ENCODE measurements at regions not wholly inside any gene's neighbourhood (a gene's known extent, or its start where the extent isn't known, plus 50 kb on each side); places are given as distances from the start of the nearest gene placed in this dataset.
"Not testable (repeated sequence)": the region's sequence is repeated elsewhere in the genome, so short reads cannot be mapped to it uniquely, and the experiment has no call there.

DNA sequence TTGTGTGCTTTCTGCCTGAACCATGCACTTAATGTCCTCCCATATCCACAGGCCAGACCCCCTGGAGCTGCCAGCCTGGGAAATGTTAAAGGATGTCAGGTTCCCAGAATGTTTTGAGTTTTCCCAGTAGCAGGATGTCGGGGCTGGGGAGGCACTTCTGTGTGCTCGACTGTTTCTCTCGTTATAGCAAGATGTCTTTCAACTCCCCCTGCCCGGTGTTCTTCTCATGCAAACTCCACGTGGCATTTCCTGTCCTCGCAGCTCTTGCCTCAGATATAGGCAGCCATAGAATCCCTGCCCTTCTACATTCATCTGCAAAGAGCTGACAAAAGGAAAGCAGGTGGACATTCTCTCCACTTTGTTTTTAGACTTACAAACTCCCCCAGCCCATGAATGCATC lies 457.2 kb upstream of the CDH11 start:
- DNase-seq = no peak

DNA sequence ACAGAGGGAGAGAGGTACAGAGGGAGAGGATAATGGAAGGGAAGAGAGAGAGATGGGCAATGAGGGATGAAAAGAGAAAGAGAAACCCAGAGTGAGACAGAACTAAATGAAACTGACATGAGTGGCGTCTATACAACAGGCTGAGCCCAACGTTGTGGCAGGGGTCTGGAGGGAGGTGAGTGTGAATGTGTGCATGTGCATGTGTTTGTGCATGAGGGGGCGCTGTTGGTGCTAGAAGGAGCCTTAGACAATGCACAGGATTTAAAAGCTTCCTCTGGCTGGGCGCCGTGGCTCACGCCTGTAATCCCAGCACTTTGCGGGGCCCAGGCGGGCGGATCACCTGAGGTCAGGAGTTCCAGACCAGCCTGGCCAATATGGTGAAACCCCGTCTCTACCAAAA lies 454.8 kb upstream of the CDH11 start:
- no peak for DNase-seq

DNA sequence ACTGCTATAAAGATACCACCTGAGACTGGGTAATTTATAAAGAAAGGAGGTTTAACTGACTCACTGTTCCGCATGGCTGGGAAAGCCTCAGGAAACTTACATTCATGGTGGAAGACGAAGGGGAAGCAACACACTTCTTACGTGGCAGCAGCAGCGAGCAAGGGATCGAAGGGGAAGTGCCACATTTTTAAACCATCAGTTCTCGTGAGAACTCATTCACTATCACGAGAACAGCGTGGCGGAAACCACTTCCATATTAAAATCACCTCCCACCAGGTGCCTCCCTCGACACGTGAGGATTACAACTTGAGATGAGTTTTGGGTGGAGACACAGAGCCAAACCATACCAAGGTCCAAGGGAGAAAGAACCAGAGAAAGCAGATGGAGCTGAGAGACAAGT lies 454.3 kb upstream of the CDH11 start:
- no peak for DNase-seq

DNA sequence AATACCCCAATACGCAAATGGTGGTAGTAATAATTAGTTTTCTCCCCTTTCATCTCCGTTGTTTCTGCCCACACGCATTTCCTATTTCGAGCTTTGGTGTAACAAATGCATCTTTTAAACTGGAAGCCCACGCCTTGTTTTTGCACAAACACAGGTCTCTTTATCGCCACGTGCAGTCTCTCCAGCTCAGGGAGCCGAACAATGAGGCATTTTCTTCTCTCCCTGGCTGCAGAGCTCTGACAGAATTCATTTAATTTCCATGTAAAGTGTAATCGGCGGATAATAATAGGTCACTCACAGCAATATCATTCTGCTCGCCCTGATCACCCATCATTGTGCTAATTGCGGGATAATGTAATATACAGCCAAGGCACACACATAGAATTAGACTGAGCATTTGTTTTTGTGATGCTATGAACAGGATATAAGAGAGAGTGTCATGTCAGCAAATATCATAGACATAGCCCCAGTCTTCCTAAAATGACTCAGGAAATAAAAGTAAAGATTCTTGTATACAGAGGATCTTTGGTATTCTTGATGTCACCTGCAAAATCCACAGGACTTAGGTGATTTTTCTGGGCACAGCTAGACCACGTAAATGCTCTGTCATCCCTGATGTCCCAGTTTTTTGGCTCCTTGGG lies 452.6 kb upstream of the CDH11 start:
- DNase-seq = no peak

DNA sequence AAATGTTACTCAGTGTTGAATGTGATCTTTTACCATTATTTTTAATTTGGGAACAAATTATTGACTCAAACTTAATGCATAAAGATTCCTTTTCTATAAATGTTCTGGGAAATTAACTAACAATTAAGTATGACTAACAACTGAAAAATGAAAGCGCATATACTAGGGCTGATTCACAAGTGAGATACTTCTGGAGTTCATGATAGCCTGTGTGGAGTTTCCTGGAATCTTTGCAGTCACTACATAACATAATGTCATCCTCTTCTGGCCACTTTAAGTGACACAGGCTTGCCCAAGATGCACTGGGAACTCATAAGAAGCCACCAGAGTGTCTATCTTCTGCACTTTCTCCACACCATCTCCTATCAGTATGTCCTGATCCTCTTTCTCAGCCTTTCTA lies 450.3 kb upstream of the CDH11 start:
- DNase-seq = no peak

DNA sequence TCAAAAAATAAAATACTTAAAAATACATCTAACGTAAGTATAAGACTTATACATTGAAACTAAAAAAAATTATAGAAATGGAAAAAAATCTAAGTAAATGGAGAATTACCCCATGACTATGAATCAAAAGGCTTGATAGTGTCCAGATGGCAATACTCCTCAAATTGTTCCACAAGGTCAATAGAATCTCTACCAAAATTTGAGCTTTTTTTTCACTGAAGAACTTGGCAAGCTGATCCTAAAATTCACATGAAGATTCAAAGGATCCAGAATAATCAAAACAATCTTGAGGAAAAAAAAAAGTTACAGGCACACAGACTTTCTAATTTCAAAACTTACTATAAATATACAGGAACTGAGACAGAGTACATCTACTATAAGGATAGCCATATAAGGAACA lies 448.4 kb upstream of the CDH11 start:
- DNase-seq = no peak

DNA sequence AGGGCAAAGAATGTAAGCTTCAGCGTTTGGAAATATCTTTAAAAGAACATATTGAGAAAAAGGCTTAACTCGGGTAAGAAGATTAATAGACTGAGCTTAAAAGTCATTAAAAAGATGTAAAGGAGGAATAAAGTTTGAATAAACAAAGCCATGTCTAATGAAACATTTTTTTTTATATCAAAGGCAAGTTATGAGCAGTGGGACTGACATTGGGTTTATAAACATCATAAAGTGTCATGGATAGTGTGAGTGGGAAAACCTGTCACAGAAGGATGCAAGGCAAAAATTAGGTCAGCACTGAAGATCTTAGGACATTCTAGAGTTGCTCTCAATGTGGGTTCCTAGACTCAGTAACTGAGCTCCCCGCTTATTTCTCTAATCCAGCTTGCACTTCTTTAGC lies 438.0 kb upstream of the CDH11 start:
- DNase-seq = no peak

DNA sequence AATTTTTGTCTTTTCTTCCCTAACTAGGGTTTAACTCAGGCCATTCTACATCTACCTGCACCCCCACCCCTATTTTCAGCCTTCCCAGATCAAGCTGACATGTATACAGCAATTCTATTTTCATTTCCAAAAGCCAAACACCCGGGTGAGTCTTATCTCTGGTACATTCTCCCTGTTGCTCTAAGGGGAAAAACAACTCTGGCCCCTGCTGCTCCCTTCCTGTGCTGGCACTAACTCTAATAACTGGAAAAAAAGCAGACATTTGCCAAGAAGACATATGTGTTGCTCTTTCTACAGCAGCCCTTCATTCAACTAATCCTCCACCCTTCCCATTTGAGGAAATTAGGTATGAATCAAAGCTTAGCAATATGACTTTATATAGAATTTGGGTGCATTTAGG lies 427.8 kb upstream of the CDH11 start:
- not testable (repeated sequence) for DNase-seq

DNA sequence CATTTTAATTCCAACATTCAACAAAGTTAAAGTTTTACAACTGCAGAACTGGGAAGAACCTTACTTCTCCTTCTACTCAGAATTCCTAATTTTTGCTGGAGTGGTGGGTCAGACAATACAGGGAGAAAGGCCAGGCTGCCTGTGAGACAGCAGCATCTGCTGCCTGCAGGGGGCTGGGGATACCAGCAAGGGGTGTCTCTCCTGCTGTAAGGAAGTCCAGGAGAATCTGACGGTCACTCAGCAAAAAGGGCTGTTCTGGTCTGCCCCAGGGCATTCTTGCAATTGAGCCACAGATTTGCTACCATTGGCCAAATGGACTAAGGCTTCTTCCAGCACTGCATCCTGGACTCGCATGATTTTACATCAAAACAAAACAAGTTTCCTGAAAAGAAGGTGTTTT lies 426.6 kb upstream of the CDH11 start:
- DNase-seq = no peak

DNA sequence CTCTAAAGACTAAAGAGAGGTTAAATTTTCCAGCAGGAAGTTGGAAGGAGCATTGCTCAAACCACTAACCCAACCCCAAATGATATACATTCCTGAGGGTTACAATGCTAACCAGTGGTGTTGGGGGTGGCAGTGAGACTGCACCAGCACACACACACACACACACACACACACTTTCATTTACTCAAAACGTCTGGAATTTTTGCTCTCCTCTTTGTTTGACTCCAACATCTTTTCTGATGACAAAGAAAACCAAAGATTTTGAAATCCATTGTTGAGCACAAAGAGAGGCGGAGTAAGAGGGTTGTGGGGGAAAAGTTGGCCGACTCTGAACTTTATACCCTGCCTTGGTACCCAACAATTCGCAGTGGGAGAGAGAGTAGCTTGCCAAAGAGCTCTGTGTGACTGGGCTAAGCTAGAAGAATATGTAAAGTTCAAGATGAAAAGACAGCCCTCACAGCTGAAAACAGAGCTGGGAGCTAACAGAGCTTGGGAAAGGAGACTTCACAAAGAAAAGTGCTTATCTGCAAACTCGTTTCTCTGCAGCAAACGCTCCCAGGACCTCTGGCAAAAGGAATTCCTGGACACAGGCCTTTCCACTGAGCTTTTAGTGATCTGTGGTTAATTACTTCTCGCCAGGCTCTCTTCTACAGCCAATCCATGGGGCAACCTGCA lies 426.0 kb upstream of the CDH11 start:
- DNase-seq = no peak

DNA sequence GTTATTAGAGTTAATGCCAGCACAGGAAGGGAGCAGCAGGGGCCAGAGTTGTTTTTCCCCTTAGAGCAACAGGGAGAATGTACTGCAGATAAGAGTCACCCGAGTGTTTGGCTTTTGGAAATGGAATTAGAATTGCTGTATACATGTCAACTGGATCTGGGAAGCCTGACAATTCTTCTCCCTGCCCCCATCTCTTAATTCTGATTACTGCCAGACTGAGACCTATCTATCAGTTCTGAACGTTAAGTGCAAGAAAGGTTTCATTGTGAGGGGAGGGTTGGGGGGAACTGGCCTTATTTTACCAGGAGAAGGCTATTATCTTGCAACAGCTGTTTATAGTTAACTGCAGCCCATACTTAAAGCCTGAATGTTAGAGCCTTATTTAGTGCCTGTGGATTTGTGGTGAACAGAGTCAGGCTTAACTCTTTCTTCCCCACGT lies 424.5 kb upstream of the CDH11 start:
- no peak for DNase-seq

DNA sequence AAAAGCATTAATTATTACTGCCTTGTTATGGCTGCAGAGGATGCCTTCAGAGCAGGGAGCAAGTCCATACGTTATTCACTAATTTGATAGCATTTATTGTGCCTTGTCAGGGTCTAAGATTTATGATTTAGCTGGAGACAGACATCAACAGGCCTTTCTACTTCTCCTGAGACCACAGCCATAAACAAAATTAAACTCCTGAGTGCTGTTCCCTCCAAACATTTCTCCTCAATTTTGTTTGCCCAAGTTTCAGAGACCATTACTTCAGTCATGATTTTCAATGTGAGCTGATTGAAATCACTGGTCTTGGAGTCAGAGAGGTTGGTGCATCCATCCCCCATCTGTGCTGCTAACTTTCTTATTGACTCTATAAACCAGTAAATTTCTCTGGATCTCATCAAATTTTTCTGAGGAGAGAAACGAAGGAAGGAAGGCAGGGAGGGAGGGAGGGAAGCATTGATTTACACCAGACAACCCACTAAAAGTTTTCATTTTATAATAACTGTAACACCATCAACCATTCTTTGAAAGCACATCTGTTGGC lies 423.6 kb upstream of the CDH11 start:
- no peak for DNase-seq

DNA sequence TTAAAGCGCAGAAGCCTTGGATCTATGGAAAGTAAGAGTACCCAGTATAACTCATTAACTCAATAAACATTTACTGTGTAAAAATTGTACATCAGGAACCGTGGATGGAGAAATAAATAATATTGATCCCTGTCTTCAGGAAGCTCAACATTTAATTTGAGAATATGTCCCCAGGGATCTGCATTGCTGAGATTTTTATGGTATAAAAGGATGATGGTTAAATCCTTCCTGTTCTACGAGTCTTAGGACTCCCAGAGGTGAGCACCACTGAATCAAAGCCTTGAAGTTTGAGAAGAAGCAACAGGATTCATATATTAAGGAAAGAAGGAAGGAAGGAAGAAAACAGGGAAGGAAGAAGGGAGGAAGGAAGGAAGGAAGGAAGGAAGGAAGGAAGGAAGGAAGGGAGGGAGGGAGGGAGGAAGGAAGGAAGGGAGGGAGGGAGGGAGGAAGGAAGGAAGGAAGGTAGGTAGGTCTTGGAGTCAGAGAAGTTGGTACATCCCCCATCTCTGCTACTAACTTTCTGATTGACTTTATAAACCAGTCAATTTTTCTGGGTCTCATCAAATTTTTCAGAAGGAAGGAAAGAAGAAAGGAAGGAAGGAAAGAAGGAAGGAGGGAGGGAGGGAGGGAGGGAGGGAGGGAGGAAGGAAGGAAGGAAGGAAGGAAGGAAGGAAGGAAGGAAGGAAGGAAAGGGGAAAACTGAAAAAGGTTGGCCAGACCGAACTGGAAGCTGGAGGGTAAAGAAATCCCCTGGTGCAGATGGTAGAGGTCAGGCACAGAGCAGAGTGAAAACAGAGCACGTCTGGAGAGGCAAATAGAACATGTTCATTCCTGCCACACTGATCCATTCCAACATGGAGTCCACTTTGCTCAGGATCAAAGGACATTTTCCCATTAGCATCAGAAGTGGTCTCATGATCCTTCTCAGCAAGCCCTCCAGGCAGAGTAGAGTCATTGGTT lies 422.2 kb upstream of the CDH11 start:
- no peak for DNase-seq

DNA sequence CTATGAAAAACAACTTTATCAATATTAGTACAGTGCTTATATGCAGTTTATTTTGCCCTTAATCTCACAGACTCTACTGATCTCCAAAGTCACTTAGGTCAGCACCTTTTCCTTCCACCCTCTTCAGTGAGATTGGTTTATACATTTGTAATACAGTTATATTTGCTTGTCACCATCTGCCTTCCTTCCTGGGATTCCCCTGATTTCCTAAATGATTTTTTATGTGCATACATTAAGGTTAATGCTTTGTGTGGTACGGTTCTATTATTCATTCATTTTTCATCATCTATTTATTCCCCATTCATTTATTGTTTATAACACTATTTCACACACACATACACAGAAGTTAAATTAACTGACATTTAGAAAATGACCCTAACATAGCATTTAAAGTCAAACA lies 419.8 kb upstream of the CDH11 start:
- DNase-seq = no peak

DNA sequence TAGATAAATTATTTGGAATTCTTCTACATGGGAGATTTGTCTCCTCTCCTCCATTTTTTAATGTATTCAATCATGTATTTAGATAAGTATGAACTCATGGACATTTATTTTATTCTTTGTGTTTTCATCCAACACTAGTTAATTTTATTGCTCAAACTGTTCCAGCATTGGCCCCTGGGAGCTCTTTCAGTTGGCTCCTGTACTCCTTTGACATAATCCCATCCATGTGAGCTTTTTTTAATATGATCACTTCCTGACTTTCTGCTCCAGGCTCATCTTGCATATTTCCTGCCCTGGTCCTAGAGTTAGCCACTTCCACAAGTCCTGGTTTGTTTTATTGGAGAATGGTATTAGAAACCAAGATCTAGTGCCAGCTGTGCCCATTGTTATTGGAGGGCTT lies 419.0 kb upstream of the CDH11 start:
- no peak for DNase-seq

DNA sequence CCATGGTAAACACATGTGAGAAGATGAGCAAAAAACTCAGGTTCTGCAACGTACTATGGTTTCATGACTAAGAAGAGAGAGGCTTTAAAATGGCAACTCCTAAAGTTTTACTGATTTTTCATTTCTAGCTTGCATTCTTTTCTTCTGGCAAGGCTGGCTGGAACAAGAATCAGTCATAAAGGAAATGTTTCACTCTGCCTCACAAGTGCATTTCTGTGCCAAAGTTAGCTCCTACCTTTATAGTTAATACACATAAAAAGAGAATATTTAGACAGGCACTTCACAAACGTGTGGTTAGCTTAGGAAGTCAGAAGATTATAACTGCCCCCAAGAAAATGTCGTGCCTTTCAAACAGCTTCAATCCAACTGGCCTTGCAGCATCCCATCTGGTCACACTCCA lies 417.1 kb upstream of the CDH11 start:
- no peak for DNase-seq

DNA sequence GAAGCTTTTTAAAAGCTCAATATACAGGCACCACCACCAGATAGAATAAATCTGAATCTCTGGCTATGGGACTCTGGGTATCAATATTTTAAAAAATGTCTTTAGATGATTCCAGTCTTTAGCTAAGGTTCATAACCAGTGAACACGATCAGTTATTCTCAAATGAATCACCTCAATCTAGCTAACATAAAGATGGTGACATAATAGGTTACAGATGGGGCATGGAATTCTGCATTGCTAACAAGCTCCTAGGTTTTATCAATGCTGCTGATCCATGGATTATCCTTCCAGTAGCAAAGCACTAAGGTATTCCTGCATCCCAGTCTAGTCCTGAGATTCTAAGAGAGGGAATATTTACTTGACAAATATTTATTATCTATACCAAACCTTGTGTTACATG lies 415.5 kb upstream of the CDH11 start:
- DNase-seq = no peak

DNA sequence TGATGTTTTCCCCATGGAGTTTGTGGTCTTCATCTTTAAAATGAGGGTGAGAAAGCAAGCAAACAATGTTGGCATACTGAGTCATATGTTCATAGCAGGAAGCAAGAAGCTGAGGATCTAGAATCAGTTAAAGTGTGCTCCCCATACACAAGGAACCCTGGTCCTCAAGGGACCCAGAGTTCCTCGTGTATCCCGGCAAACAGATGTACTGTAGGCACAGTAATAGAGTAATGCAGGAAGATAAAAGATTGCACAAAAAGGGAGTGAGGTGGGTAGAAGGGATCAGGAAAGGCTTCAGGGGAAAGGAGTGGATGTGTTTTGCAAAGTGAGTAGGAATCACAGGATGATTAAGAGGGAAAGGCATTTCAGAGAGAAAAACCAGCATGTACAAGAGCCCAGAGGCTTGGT lies 412.3 kb upstream of the CDH11 start:
- DNase-seq = no peak

DNA sequence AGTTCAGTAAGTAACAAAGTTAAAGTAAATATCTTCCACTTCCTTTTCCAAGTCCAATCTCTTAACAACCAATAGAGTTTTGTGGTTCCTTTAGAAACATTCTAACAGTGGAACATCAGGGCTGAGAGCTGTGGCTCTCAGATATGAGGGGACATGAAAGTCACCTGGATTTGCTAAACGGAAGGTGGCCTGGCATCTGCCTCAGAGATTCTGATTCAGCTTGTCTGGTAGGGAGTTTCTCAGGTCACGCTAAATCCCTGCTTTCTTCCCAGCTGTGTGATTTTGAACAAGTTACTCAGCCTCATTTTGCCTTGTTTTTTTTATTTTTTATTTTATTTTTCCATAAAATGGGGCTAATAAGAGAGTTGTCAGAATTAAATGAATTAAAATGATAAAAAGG lies 411.0 kb upstream of the CDH11 start:
- no peak for DNase-seq

DNA sequence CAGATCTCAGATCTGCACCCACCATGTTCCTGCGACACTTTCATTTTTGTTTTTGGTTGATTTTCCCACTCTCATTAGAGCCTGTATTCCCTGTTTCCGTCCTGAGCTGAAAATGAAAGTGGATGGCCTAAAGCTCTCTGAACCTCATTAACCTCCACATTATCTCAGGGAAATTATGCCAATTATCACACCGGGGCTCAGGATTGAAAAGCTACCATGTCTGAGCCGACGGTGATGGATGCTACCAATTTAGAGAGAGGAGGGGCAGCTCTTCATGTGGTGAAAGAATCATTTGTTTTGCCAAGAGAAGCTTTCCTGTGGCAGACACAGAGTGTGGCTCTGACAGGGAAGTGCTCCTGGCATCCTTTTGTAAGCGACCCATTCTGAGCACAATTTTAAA lies 410.4 kb upstream of the CDH11 start:
- DNase-seq = no peak

DNA sequence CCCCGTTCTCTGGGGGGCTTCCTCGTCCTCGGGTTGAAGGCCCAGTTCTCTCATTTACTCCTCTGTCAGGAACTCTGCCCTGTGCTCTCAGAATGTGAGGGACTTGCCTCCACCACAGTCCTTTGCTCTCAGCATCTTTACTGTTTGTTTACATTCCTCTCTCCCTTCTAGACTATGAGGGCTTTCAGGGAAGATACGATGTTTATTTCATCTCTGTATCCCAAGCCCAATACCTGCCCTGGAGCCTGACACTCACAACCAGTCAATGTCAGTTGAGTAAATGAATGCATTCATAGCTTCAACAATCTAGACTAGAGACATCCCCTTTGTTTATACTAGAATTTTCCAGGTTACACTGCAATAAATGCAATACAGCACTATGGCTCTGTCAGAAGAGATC lies 409.6 kb upstream of the CDH11 start:
- DNase-seq = no peak

DNA sequence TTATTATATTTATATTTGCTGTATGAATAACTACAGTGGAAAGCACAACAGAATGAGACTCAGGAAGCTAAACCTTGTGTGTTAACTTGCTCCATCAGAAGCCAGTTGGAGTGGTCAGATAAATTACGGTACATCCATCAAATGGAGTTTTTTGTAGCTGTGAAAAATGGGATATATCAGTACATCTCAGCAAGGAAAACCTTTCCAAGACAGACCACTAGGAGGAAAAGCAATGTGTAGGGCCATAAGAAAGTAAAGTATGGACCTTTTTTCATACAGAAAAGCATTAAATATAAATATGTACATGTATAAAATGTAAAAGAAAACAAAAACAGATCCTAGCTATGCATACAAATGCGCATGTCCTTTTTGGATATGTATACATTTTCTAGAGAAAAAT lies 403.8 kb upstream of the CDH11 start:
- no peak for DNase-seq

DNA sequence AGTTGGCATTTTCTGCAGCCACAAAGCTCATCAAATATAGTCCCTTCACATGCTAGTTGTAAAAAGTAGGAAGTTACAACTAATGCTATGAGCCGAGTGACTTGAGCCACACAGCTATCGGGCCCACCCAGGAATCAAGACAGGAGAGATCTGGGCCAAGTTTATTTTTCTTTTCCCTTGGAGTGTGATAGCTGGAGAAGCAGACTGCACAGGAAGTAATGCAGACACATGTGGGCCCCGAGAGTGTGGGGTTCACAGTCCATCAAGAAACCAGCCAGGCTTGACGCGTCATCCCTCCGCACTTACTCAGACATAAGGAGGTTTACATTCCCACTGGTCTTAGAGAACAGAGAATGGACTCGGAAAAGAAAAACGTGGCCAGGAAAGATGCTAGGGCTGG lies 403.1 kb upstream of the CDH11 start:
- no peak for DNase-seq

DNA sequence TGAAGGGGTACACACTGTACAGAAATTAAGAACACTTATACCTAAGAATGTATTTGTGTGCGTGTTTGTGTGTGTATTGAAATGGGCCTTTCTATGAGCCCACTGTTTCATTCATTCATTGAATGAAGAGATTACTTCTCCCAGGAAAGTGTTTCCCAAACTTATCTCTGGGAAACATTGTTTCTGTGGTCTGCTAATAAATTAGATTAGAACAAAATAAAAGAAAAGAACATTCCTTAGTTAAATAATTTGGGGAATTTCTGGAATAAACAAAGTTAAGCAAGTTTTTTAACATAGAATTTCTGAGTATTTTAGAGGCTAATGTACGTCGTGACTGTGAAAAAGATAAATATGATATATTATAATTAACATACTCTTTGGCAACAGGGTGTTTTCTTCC lies 402.4 kb upstream of the CDH11 start:
- no peak for DNase-seq
